ELF-1 (cell line): ENCODE measurements at regions not wholly inside any gene's neighbourhood (a gene's known extent, or its start where the extent isn't known, plus 50 kb on each side); places are given as distances from the start of the nearest gene placed in this dataset.

Source experiments
- DNase-seq: peaks from one replicate; pipeline ENCODE4 v3.0.0-alpha.2; 2016; ENCODE audit warnings: low read depth, low spot score

- DNase-seq: peak; percentile 82
Observed at GRCh38 chrX:13266641-13267345, 53.1 kb downstream of the ATXN3L start.

GRCh38 chrX:13265549-13266132 is 54.2 kb downstream of the ATXN3L start:
- DNase-seq: no peak

GRCh38 chrX:13265111-13265510 is 54.7 kb downstream of the ATXN3L start:
- DNase-seq: no peak

GRCh38 chrX:13263560-13264251 is 56.1 kb downstream of the ATXN3L start:
- no peak for DNase-seq

GRCh38 chrX:13261348-13261747 is 58.5 kb downstream of the ATXN3L start:
- DNase-seq: no peak

- no peak for DNase-seq
Observed at GRCh38 chrX:13260598-13260997, 59.3 kb downstream of the ATXN3L start.

GRCh38 chrX:13258725-13259124 is 61.1 kb downstream of the ATXN3L start:
- no peak for DNase-seq

GRCh38 chrX:13258052-13258444 is 61.8 kb downstream of the ATXN3L start:
- DNase-seq: no peak

GRCh38 chrX:13257223-13258051 is 62.4 kb downstream of the ATXN3L start:
- no peak for DNase-seq

GRCh38 chrX:13256603-13257002 is 63.2 kb downstream of the ATXN3L start:
- DNase-seq: no peak

GRCh38 chrX:13254870-13255269 is 65.0 kb downstream of the ATXN3L start:
- no peak for DNase-seq

- peak; percentile 25 for DNase-seq
Observed at GRCh38 chrX:13254076-13254785, 65.6 kb downstream of the ATXN3L start.

GRCh38 chrX:13253223-13253622 is 66.6 kb downstream of the ATXN3L start:
- DNase-seq: no peak

GRCh38 chrX:13252726-13253125 is 67.1 kb downstream of the ATXN3L start:
- no peak for DNase-seq

GRCh38 chrX:13250826-13251580 is 68.8 kb downstream of the ATXN3L start:
- DNase-seq: no peak

GRCh38 chrX:13248867-13249486 is 70.9 kb downstream of the ATXN3L start:
- DNase-seq: peak; percentile 16

GRCh38 chrX:13239272-13239671 is 80.6 kb downstream of the ATXN3L start:
- DNase-seq: no peak

GRCh38 chrX:13235930-13236329 is 83.9 kb downstream of the ATXN3L start:
- DNase-seq: no peak

- DNase-seq: no peak
Observed at GRCh38 chrX:13232484-13232883, 87.4 kb downstream of the ATXN3L start.

GRCh38 chrX:13226214-13226613 is 93.6 kb downstream of the ATXN3L start:
- DNase-seq: no peak
